ENCODE measurements at regions not wholly inside any gene's neighbourhood (a gene's known extent, or its start where the extent isn't known, plus 50 kb on each side); places are given as distances from the start of the nearest gene placed in this dataset.
"Not testable (repeated sequence)": the region's sequence is repeated elsewhere in the genome, so short reads cannot be mapped to it uniquely, and the experiment has no call there.

DNA sequence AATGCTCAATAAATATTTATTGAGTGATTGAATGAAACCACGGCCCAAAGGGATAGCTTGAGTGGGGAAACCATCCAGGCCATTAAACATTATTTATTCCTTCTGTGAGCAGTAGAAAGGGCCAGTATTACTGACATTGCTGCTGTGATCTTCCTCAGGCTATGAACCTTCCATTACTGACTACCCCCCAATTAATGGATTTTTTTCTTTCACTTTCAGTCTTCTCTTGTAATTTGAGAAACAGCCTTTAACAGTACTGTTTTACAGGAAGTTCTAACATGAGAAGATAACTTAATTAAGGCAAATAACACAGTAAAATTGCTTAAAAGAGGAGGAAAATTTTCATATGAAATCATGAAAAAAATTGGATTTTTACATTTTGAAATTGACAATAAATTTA lies 629.5 kb downstream of the TRHDE start:
- intact Hi-C loops (cut with DNase I; ENCODE audit: low total_unique reads) = no loop called here
- Histone ChIP-seq H3K27me3 (no peaks in the 10 kb centered on the region), H3K4me3 (no peak overlapping the region), H3K36me3 (ENCODE audit: low read depth, missing control alignments) (no peaks in the 10 kb centered on the region), H3K9me3 (no peaks in the 10 kb centered on the region), H3K27ac (no peak overlapping the region), H3K4me1 (no peaks in the 10 kb centered on the region)
- WGBS, 2 donors = 74 to 78% methylated on average over 1 of the region's 1 CpG
- no peak for DNase-seq
- TF ChIP-seq, protein P1, sequence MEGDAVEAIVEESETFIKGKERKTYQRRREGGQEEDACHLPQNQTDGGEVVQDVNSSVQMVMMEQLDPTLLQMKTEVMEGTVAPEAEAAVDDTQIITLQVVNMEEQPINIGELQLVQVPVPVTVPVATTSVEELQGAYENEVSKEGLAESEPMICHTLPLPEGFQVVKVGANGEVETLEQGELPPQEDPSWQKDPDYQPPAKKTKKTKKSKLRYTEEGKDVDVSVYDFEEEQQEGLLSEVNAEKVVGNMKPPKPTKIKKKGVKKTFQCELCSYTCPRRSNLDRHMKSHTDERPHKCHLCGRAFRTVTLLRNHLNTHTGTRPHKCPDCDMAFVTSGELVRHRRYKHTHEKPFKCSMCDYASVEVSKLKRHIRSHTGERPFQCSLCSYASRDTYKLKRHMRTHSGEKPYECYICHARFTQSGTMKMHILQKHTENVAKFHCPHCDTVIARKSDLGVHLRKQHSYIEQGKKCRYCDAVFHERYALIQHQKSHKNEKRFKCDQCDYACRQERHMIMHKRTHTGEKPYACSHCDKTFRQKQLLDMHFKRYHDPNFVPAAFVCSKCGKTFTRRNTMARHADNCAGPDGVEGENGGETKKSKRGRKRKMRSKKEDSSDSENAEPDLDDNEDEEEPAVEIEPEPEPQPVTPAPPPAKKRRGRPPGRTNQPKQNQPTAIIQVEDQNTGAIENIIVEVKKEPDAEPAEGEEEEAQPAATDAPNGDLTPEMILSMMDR (IDR thresholded peaks at IDR 0.05) = no peak
- TF ChIP-seq POLR2A (IDR thresholded peaks at IDR 0.05) = no peak

DNA sequence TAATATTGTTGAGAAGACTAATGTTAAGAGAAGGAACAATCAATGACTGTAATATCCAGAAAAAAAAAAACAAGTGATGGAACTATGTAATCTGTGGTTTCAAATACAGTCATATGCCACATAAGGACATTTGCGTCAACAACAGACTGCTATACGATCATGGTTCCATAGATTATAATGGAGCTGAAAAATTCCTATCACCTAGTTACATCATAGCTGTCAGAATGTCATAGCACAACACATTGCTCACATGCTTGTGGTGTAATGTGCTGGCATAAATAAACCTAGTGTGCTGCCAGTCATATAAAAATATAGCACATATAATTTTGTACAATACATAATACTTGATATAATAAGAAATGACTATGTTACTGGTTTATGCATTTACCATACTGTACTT lies 653.5 kb downstream of the TRHDE start:
- no peaks in the 10 kb centered on the region for H3K4me1 ChIP-seq
- 92 to 99% methylated on average over 2 of the region's 2 CpGs for WGBS, 2 donors
- DNase-seq = no peak
- H3K4me3 ChIP-seq = no peak overlapping the region
- intact Hi-C loops (cut with DNase I; ENCODE audit: low total_unique reads) = no loop called here
- TF ChIP-seq, protein P1 (IDR thresholded peaks at IDR 0.05) = no peak
- no peak for TF ChIP-seq POLR2A (IDR thresholded peaks at IDR 0.05)
- no peaks in the 10 kb centered on the region for H3K36me3 ChIP-seq (ENCODE audit: low read depth, missing control alignments)
- no peaks in the 10 kb centered on the region for H3K9me3 ChIP-seq
- H3K27ac ChIP-seq = no peak overlapping the region
- no peaks in the 10 kb centered on the region for H3K27me3 ChIP-seq

DNA sequence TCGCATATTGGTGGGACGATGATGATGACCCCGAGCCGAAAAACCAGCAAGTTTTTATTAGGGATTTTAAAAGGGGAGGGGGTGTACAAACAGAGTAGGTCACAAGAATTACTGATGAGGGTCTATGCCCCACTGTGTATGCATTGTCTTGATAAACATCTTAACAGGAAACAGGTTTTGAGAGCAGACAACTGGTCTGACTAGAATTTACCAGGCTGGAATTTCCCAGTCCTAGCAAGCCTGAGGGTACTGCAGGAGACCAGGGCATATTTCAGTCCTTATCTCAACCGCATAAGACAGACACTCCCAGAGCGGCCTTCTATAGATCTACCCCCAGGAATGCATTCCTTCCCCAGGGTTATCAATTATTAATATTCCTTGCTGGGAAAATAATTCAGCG lies 659.7 kb downstream of the TRHDE start:
- H3K9me3 ChIP-seq; H3K4me1 ChIP-seq; H3K36me3 ChIP-seq (ENCODE audit: low read depth, missing control alignments); H3K27me3 ChIP-seq; DNase-seq; H3K4me3 ChIP-seq; intact Hi-C loops (cut with DNase I; ENCODE audit: low total_unique reads); H3K27ac ChIP-seq: not testable (repeated sequence)
- WGBS, 2 donors = 89 to 92% methylated on average over 7 of the region's 7 CpGs

DNA sequence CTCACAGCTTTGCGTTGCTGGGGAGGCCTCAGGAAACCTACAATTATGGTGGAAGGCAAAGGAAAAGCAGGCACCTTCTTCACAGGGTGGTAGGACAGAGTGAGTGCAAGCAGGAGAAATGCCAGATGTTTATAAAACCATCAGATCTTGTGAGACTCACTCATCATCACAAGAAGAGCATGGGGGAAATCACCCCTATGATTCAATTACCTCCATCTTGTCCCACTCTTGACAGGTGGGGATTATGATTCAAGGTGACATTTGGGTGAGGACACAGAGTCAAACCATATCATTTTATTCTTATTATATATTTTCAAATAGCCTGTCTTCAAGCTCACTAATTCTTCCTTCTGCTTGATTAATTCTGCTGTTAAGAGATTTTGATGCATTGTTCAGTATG lies 665.3 kb downstream of the TRHDE start:
- H3K27ac ChIP-seq = no peak overlapping the region
- H3K4me3 ChIP-seq = no peak overlapping the region
- intact Hi-C loops (cut with DNase I; ENCODE audit: low total_unique reads) = no loop called here
- WGBS, 2 donors = 86 to 89% methylated on average over 1 of the region's 1 CpG
- H3K4me1 ChIP-seq = no peaks in the 10 kb centered on the region
- H3K9me3 ChIP-seq = no peaks in the 10 kb centered on the region
- no peaks in the 10 kb centered on the region for H3K27me3 ChIP-seq
- H3K36me3 ChIP-seq (ENCODE audit: low read depth, missing control alignments) = no peaks in the 10 kb centered on the region
- DNase-seq = no peak
- TF ChIP-seq POLR2A (IDR thresholded peaks at IDR 0.05) = no peak

DNA sequence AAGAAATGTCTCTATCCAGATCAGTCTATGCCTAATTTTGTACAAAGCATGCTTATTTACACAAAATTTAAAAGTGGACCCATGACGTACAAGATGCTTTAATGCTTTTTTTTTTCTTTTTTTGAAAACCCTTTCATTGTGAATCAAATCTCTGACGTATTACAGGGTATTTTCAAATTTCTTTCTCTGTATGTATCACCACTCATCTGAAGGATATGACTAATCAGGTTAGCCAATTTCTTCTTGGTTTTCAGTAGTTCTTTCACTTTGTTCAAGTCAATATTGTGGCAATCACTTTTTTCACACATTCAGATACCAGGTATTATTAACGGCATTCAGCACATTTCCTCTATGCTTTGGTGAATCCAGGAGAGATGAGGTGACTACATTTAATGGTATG lies 685.3 kb downstream of the TRHDE start:
- TF ChIP-seq, protein P1 (IDR thresholded peaks at IDR 0.05) = no peak
- TF ChIP-seq POLR2A (IDR thresholded peaks at IDR 0.05) = no peak
- DNase-seq = no peak
- Histone ChIP-seq H3K27ac (no peak overlapping the region), H3K4me3 (no peak overlapping the region), H3K4me1 (no peaks in the 10 kb centered on the region), H3K27me3 (no peaks in the 10 kb centered on the region), H3K9me3 (no peaks in the 10 kb centered on the region), H3K36me3 (ENCODE audit: low read depth, missing control alignments) (no peaks in the 10 kb centered on the region)
- WGBS, 2 donors = 77 to 82% methylated on average over 3 of the region's 3 CpGs
- intact Hi-C loops (cut with DNase I; ENCODE audit: low total_unique reads) = no loop called here

DNA sequence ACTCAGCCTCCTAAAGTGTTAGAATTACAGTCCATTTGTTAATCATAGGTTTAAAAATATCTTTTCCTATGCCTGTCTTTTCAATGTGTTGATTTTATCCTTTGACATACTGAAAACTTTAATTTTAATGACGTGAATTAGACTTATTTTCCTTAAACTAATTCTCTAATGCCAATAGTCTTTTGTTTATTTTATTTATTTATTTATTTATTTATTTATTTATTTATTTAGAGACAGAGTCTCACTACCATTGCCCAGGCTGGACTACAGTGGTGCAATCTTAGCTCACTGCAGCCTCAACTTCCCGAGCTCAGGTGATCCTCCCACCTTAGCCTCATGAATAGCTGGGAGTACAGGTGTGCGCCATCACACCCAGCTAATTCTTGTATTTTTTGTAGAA lies 694.5 kb downstream of the TRHDE start:
- Histone ChIP-seq H3K4me1 (no peaks in the 10 kb centered on the region), H3K36me3 (ENCODE audit: low read depth, missing control alignments) (no peaks in the 10 kb centered on the region), H3K9me3 (no peaks in the 10 kb centered on the region), H3K4me3 (no peak overlapping the region), H3K27me3 (no peaks in the 10 kb centered on the region), H3K27ac (no peak overlapping the region)
- intact Hi-C loops (cut with DNase I; ENCODE audit: low total_unique reads) = no loop called here
- TF ChIP-seq, protein P1 (IDR thresholded peaks at IDR 0.05) = no peak
- TF ChIP-seq POLR2A (IDR thresholded peaks at IDR 0.05) = no peak
- DNase-seq = no peak
- WGBS, 2 donors = 74 to 93% methylated on average over 3 of the region's 3 CpGs

Measured in testis (tissue), 2 donors.